GM21737 (cell line): ENCODE measurements at regions not wholly inside any gene's neighbourhood (a gene's known extent, or its start where the extent isn't known, plus 50 kb on each side); places are given as distances from the start of the nearest gene placed in this dataset.
"Not testable (repeated sequence)": the region's sequence is repeated elsewhere in the genome, so short reads cannot be mapped to it uniquely, and the experiment has no call there.

Experiments used
- ATAC-seq: cut with Tn5 transposase; IDR thresholded peaks from one replicate; pipeline ENCODE4 v1.9.1; 2021; ENCODE audit warnings: mild to moderate bottlenecking, moderate library complexity; ENCODE audit not compliant: unreplicated experiment

GRCh38 chr5:98031036-98031435, 742.4 kb upstream of the RGMB start:
- not testable (repeated sequence) for ATAC-seq

- ATAC-seq, result no peak
These were observed 742.0 kb upstream of the RGMB start for GRCh38 chr5:98031496-98031895.

GRCh38 chr5:98031926-98032325, 741.5 kb upstream of the RGMB start:
- no peak for ATAC-seq

- no peak for ATAC-seq
These were observed 731.8 kb upstream of the RGMB start for GRCh38 chr5:98041661-98042060.

GRCh38 chr5:98042521-98042920, 730.9 kb upstream of the RGMB start:
- no peak for ATAC-seq

- no peak for ATAC-seq
These were observed 730.5 kb upstream of the RGMB start for GRCh38 chr5:98042961-98043360.

- ATAC-seq, result no peak
These were observed 722.9 kb upstream of the RGMB start for GRCh38 chr5:98050583-98050982.

- no peak for ATAC-seq
These were observed 720.3 kb upstream of the RGMB start for GRCh38 chr5:98053170-98053569.

GRCh38 chr5:98060148-98060547, 713.3 kb upstream of the RGMB start:
- ATAC-seq, result no peak

GRCh38 chr5:98064118-98064685, 709.3 kb upstream of the RGMB start:
- ATAC-seq, result no peak

GRCh38 chr5:98065261-98065909, 708.1 kb upstream of the RGMB start:
- ATAC-seq, result no peak

- no peak for ATAC-seq
These were observed 706.6 kb upstream of the RGMB start for GRCh38 chr5:98066910-98067309.

GRCh38 chr5:98069876-98070512, 703.5 kb upstream of the RGMB start:
- ATAC-seq, result no peak

- no peak for ATAC-seq
These were observed 700.5 kb upstream of the RGMB start for GRCh38 chr5:98072921-98073320.

GRCh38 chr5:98076501-98076900, 697.0 kb upstream of the RGMB start:
- no peak for ATAC-seq

- ATAC-seq, result no peak
These were observed 687.9 kb upstream of the RGMB start for GRCh38 chr5:98085593-98085992.

GRCh38 chr5:98095072-98095471, 678.4 kb upstream of the RGMB start:
- no peak for ATAC-seq

- ATAC-seq, result no peak
These were observed 677.3 kb upstream of the RGMB start for GRCh38 chr5:98096155-98096554.

- ATAC-seq, result no peak
These were observed 673.9 kb upstream of the RGMB start for GRCh38 chr5:98099448-98100105.

GRCh38 chr5:98101131-98101530, 672.3 kb upstream of the RGMB start:
- no peak for ATAC-seq

GRCh38 chr5:98102936-98103335, 670.5 kb upstream of the RGMB start:
- ATAC-seq, result no peak

- no peak for ATAC-seq
These were observed 669.7 kb upstream of the RGMB start for GRCh38 chr5:98103807-98104206.
